ENCODE measurements at regions not wholly inside any gene's neighbourhood (a gene's known extent, or its start where the extent isn't known, plus 50 kb on each side); places are given as distances from the start of the nearest gene placed in this dataset.

GRCh38 chr22:49317369-49317768 lies 510.3 kb downstream of the BRD1 start:
- TF ChIP-seq POLR2AphosphoS5 (IDR thresholded peaks at IDR 0.05; ENCODE audit: borderline replicate concordance, low read depth, low read length) (no peak), EZH2 (IDR thresholded peaks at IDR 0.05) (no peak), FOXP2 (optimal IDR thresholded peaks at IDR 0.05; ENCODE audit: control extremely low read depth, extremely low read length, insufficient read depth) (no peak)
